SK-N-MC (cell line): ENCODE measurements at regions not wholly inside any gene's neighbourhood (a gene's known extent, or its start where the extent isn't known, plus 50 kb on each side); places are given as distances from the start of the nearest gene placed in this dataset.

Source experiments
- EZH2 ChIP-seq: fragments of 200-600 bp; sonication (generic); IDR thresholded peaks from one replicate; pipeline ENCODE4 v1.6.1; 2017; ENCODE audit warnings: antibody characterized with exemption
- FOXP2 ChIP-seq: optimal IDR thresholded peaks from 2 replicates; pipeline ENCODE3; 2011; ENCODE audit warnings: mild to moderate bottlenecking, moderate library complexity; ENCODE audit not compliant: insufficient read depth; ENCODE audit errors: extremely low read length, control extremely low read depth
- POLR2AphosphoS5 ChIP-seq: IDR thresholded peaks from 2 replicates; pipeline ENCODE4 v1.6.1; 2012; ENCODE audit warnings: mild to moderate bottlenecking, low read depth, low read length, borderline replicate concordance

DNA sequence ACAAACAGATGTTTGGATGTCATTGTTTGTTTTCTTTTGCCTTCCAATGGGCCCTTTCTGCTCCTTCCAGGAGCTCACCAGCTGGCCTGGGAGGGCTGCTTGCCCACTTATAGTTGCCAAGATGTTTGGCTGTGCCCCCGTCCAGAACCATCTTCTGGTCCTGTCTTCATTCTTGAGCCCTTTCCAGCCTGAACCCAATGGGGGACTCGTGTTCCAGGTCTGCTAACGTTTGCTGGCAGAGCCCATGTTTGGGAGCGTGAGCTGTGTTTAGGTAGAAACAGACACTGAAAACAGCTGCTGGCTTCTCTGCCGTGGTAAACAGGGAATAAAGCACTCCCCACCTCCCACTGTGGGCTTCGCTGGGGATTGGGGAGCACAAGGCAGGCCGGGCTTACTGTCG is 83.2 kb upstream of the SYT13 start:
- TF ChIP-seq POLR2AphosphoS5 (no peak), EZH2 (no peak), FOXP2 (no peak)
